A549 (cell line): ENCODE measurements at regions not wholly inside any gene's neighbourhood (a gene's known extent, or its start where the extent isn't known, plus 50 kb on each side); places are given as distances from the start of the nearest gene placed in this dataset.
A peak's percentile ranks its signal among the peaks of the same experiment; 100 is the strongest.

Experiments
- ATAC-seq, 2 experiments: fragments of 200-7000 bp in 1 of 2; fragments of >200 bp in 1 of 2; cut with Nextera tagmentation in 1 of 2; cut with Tn5 transposase in 1 of 2; 3 replicates each; pipeline versions ENCODE4 v1.8.0 to v1.9.1; 2018 to 2020; ENCODE audit warnings: mild to moderate bottlenecking in 1 of 2, moderate library complexity in 1 of 2
- CTCF ChIA-PET: fragments of 300-600 bp; sonication (Branson Sonifier 250); formaldehyde crosslinking; extraction: SDS; loops from one replicate; lab custom pipeline; 2021; ENCODE audit warnings: antibody characterized with exemption, inconsistent platforms; lab: Yijun Ruan, JAX
- POLR2A ChIA-PET: fragments of 350-600 bp; formaldehyde crosslinking; extraction: SDS; loops from one replicate; lab custom pipeline; 2021; ENCODE audit warnings: antibody characterized with exemption, inconsistent platforms; lab: Yijun Ruan, JAX
- DNase-seq, 2 experiments: peaks; one replicate each; pipeline versions ENCODE4 v3.0.0 to v3.0.0-alpha.2; 2011 to 2016; ENCODE audit warnings: low read depth in 1 of 2, low spot score in 1 of 2
- FAIRE-seq: peaks from 2 replicates; lab custom pipeline; 2011; peaks lifted over from hg19 to GRCh38; lab: Jason Lieb, UNC
- H3K27ac ChIP-seq, 2 experiments: fragments of >200 bp; sonication (Bioruptor Twin); formaldehyde crosslinking; 3 replicates each; pipeline ENCODE4 v1.5.1; 2016 to 2017
- H3K4me1 ChIP-seq: fragments of >200 bp; sonication (Bioruptor Twin); formaldehyde crosslinking; 3 replicates; pipeline ENCODE4 v1.6.1; 2016
- H3K4me2 ChIP-seq: fragments of >200 bp; sonication (Bioruptor Twin); formaldehyde crosslinking; 3 replicates; pipeline ENCODE4 v1.6.1; 2016
- H3K4me3 ChIP-seq: fragments of >200 bp; sonication (Bioruptor Twin); formaldehyde crosslinking; 3 replicates; pipeline ENCODE4 v1.5.1; 2016
- H3K9me3 ChIP-seq: fragments of >200 bp; sonication (Bioruptor Twin); formaldehyde crosslinking; 3 replicates; pipeline ENCODE4 v1.6.1; 2016
- BCL3 ChIP-seq: fragments of >200 bp; sonication (Bioruptor Twin); formaldehyde crosslinking; IDR thresholded peaks from 3 replicates; pipeline ENCODE4 v1.6.1; 2016
- CBX2 ChIP-seq: fragments of 200-600 bp; sonication (generic); IDR thresholded peaks from 2 replicates; pipeline ENCODE4 v1.6.1; 2016; ENCODE audit warnings: low read depth, mild to moderate bottlenecking, borderline replicate concordance
- CBX8 ChIP-seq: fragments of 200-600 bp; sonication (generic); IDR thresholded peaks from 2 replicates; pipeline ENCODE4 v1.6.1; 2016
- CEBPB ChIP-seq, 2 experiments: fragments of >200 bp in 1 of 2; sonication (Bioruptor Twin) in 1 of 2; formaldehyde crosslinking in 1 of 2; IDR thresholded peaks; 2 replicates each; pipeline ENCODE4 v1.6.1; 2012 to 2016
- EHF ChIP-seq: fragments of 250-450 bp; sonication (Bioruptor Pico); IDR thresholded peaks from 2 replicates; pipeline ENCODE4 v1.5.0; 2020; ENCODE audit warnings: mild to moderate bottlenecking
- EP300 ChIP-seq, 2 experiments: fragments of >200 bp; sonication (Bioruptor Twin); formaldehyde crosslinking; IDR thresholded peaks; 2 replicates in 1 of 2; 3 replicates in 1 of 2; pipeline ENCODE4 v1.6.1; 2016 to 2017
- ESRRA ChIP-seq: fragments of 150-350 bp; IDR thresholded peaks from 2 replicates; pipeline ENCODE4 v1.6.1; 2014; ENCODE audit warnings: mild to moderate bottlenecking, low read length, borderline replicate concordance
- FOXS1 ChIP-seq: fragments of 250-450 bp; sonication (Bioruptor Pico); IDR thresholded peaks from 2 replicates; pipeline ENCODE4 v1.5.0; 2020; ENCODE audit warnings: mild to moderate bottlenecking, moderate library complexity
- HES2 ChIP-seq: fragments of >200 bp; sonication (Bioruptor Twin); formaldehyde crosslinking; IDR thresholded peaks from 2 replicates; pipeline ENCODE4 v1.6.1; 2016
- HOXB13 ChIP-seq: fragments of 250-450 bp; sonication (Bioruptor Pico); IDR thresholded peaks from 2 replicates; pipeline ENCODE4 v1.5.0; 2020; ENCODE audit warnings: low read depth, mild to moderate bottlenecking, moderate library complexity
- KDM1A ChIP-seq: fragments of 200-600 bp; sonication (generic); IDR thresholded peaks from 2 replicates; pipeline ENCODE4 v1.6.1; 2016; ENCODE audit warnings: low read depth, mild to moderate bottlenecking
- KDM5A ChIP-seq: fragments of 200-600 bp; sonication (generic); IDR thresholded peaks from 2 replicates; pipeline ENCODE4 v1.6.1; 2016; ENCODE audit warnings: antibody characterized with exemption, mild to moderate bottlenecking
- MAFK ChIP-seq: fragments of 450-650 bp; IDR thresholded peaks from 2 replicates; pipeline ENCODE4 v1.6.1; 2014; ENCODE audit not compliant: partially characterized antibody
- MAZ ChIP-seq: fragments of 150-350 bp; IDR thresholded peaks from 2 replicates; pipeline ENCODE4 v1.6.1; 2014; ENCODE audit warnings: antibody characterized with exemption, low read depth, low read length, borderline replicate concordance
- MYC ChIP-seq: IDR thresholded peaks from 2 replicates; pipeline ENCODE4 v1.6.1; 2012; ENCODE audit warnings: mild to moderate bottlenecking, inconsistent platforms, low read length, improper control_type of control experiment, borderline replicate concordance
- NFE2L2 ChIP-seq: fragments of 150-350 bp; conservative IDR thresholded peaks from 2 replicates; pipeline ENCODE4 v1.6.1; 2014; ENCODE audit warnings: low read length
- POLR2A ChIP-seq: IDR thresholded peaks from 2 replicates; pipeline ENCODE4 v1.6.1; 2012; ENCODE audit warnings: mild to moderate bottlenecking, low read length
- POLR2AphosphoS2 ChIP-seq: conservative IDR thresholded peaks from 2 replicates; pipeline ENCODE4 v1.6.1; 2012; ENCODE audit warnings: low read length, improper control_type of control experiment, inconsistent platforms
- RAD21 ChIP-seq, 2 experiments: fragments of >200 bp in 1 of 2; sonication (Bioruptor Twin) in 1 of 2; formaldehyde crosslinking in 1 of 2; IDR thresholded peaks in 1 of 2; conservative IDR thresholded peaks in 1 of 2; 2 replicates in 1 of 2; 3 replicates in 1 of 2; pipeline ENCODE4 v1.6.1; 2012 to 2018; ENCODE audit warnings: inconsistent platforms in 1 of 2
- RFX5 ChIP-seq: fragments of 450-650 bp; IDR thresholded peaks from 2 replicates; pipeline ENCODE4 v1.7.1; 2014; ENCODE audit warnings: antibody characterized with exemption, mild to moderate bottlenecking, moderate library complexity
- SMC3 ChIP-seq: fragments of >200 bp; sonication (Bioruptor Twin); formaldehyde crosslinking; IDR thresholded peaks from 3 replicates; pipeline ENCODE4 v1.6.1; 2018; ENCODE audit warnings: inconsistent platforms
- TP53 ChIP-seq: fragments of 250-450 bp; sonication (Bioruptor Pico); IDR thresholded peaks from 2 replicates; pipeline ENCODE4 v1.5.0; 2021; ENCODE audit warnings: mild to moderate bottlenecking, moderate library complexity
- ZC3H11A ChIP-seq: fragments of 450-650 bp; IDR thresholded peaks from 2 replicates; pipeline ENCODE4 v1.6.1; 2014; ENCODE audit warnings: antibody characterized with exemption, mild to moderate bottlenecking
- ZFP36 ChIP-seq: fragments of 450-650 bp; IDR thresholded peaks from 2 replicates; pipeline ENCODE4 v1.6.1; 2014; ENCODE audit warnings: borderline replicate concordance; ENCODE audit not compliant: partially characterized antibody
- ZNF302 ChIP-seq: fragments of 250-450 bp; sonication (Bioruptor Pico); IDR thresholded peaks from 2 replicates; pipeline ENCODE4 v1.9.0; 2021; ENCODE audit warnings: inconsistent platforms, mild to moderate bottlenecking, moderate library complexity
- ZSCAN20 ChIP-seq: fragments of 250-450 bp; sonication (Bioruptor Pico); IDR thresholded peaks from 2 replicates; pipeline ENCODE4 v1.8.0; 2022; ENCODE audit warnings: mild to moderate bottlenecking, moderate library complexity
- WGBS: methylation state at CpG from one replicate; pipeline ENCODE4 v1.1.6; 2017; ENCODE audit errors: missing lambda C conversion rate; 5-methylcytosine and 5-hydroxymethylcytosine counted together
- TF ChIP-seq, protein P1 (sequence below): IDR thresholded peaks from 2 replicates; pipeline ENCODE4 v1.6.1; 2012
- TF ChIP-seq, protein P2 (sequence below): IDR thresholded peaks from 2 replicates; pipeline ENCODE4 v1.6.1; 2012; ENCODE audit warnings: low read depth, borderline replicate concordance

GRCh38 chr5:56525113-56525512 lies 290.2 kb upstream of the MAP3K1 start:
- Histone ChIP-seq H3K4me3 (no peak overlapping the region), H3K4me2 (peak overlapping the region; percentile 3; the same call in 1 of the 3 replicates), H3K9me3 (no peaks in the 10 kb centered on the region), H3K27ac (peak overlapping the region in 1 of 2 experiments; percentile 37; a peak in 2 of 6 replicates), H3K4me1 (peaks cover 27% of the 10 kb centered on the region)
- POLR2A ChIA-PET = no interaction called here
- FAIRE-seq (peak; percentile 73), DNase-seq (peak in 1 of 2 experiments; percentile 29), ATAC-seq (no peak; a peak in 1 of 6 replicates)
- TF ChIP-seq, protein P1, sequence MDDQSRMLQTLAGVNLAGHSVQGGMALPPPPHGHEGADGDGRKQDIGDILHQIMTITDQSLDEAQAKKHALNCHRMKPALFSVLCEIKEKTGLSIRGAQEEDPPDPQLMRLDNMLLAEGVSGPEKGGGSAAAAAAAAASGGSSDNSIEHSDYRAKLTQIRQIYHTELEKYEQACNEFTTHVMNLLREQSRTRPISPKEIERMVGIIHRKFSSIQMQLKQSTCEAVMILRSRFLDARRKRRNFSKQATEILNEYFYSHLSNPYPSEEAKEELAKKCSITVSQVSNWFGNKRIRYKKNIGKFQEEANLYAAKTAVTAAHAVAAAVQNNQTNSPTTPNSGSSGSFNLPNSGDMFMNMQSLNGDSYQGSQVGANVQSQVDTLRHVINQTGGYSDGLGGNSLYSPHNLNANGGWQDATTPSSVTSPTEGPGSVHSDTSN = no peak
- TF ChIP-seq ESRRA = no peak
- no peak for TF ChIP-seq KDM5A
- TF ChIP-seq ZC3H11A = no peak
- TF ChIP-seq EP300 (IDR thresholded peaks at IDR 0.05) = no peak
- no peak for TF ChIP-seq HOXB13 (CRISPR knock-in tag)
- TF ChIP-seq BCL3 = no peak
- TF ChIP-seq RAD21 (conservative IDR thresholded peaks at IDR 0.05 in 1 of 2, IDR thresholded peaks at IDR 0.05 in 1 of 2) = no peak
- TF ChIP-seq CEBPB (IDR thresholded peaks at IDR 0.05) = no peak
- no peak for TF ChIP-seq EHF (CRISPR knock-in tag)
- TF ChIP-seq ZFP36 = no peak
- TF ChIP-seq MAZ = no peak
- TF ChIP-seq RFX5 = no peak
- CTCF ChIA-PET = no interaction called here
- 56% methylated on average over 3 of the region's 3 CpGs for WGBS

DNA sequence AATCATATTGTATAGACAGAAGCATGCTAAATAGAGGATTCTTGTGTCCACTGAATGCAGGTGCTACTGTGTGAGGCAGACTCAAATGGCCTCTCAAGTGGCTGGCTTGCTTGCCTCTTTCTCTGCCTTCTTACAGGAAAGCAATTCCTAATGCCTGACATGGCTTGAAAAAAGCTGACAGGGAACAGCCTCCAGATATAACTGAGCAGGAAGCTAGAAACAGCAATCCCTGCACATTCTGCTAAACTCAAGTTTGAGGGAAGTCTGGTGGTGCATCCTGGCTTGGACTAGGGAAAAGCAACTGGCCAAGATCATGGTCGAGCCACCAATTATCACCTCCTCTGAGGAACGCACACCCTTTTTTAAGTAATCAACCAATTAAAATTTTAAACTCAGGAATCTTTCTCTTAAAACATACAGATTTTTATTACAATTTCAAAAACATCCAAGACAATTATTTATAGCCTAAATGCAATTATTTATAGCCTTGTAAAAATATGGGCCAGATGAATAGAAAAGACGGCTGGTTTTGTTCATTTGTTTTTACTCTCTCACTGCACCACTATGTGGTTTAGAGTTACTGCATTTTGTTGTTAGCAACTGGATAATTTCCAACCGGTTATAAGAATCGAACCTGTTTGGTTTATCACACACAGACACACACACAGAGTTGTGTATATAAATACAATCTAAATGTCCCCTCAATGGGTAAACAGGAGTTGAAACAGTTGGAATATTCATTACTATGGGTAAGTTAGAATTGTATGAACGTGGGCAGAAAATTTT lies 290.9 kb upstream of the ANKRD55 start:
- ATAC-seq = no peak
- FAIRE-seq = no peak
- DNase-seq = no peak
- POLR2A ChIA-PET = no interaction called here
- Histone ChIP-seq H3K4me2 (no peak overlapping the region), H3K4me1 (peaks cover 27% of the 10 kb centered on the region), H3K9me3 (no peaks in the 10 kb centered on the region)
- TF ChIP-seq FOXS1 (CRISPR knock-in tag) = no peak
- TF ChIP-seq ZSCAN20 (CRISPR knock-in tag) = no peak
- TF ChIP-seq SMC3 = no peak
- TF ChIP-seq, protein P2, sequence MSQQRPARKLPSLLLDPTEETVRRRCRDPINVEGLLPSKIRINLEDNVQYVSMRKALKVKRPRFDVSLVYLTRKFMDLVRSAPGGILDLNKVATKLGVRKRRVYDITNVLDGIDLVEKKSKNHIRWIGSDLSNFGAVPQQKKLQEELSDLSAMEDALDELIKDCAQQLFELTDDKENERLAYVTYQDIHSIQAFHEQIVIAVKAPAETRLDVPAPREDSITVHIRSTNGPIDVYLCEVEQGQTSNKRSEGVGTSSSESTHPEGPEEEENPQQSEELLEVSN = no peak
- no peak for TF ChIP-seq NFE2L2
- no peak for TF ChIP-seq EP300 (IDR thresholded peaks at IDR 0.05)
- no peak for TF ChIP-seq POLR2A
- TF ChIP-seq POLR2AphosphoS2 = no peak
- TF ChIP-seq MAFK = no peak
- no peak for TF ChIP-seq EHF (CRISPR knock-in tag)
- TF ChIP-seq HES2 = no peak
- TF ChIP-seq TP53 (CRISPR knock-in tag) = no peak
- TF ChIP-seq BCL3 = no peak
- TF ChIP-seq CBX2 = no peak
- no peak for TF ChIP-seq KDM1A
- TF ChIP-seq KDM5A = no peak
- no peak for TF ChIP-seq MYC
- no peak for TF ChIP-seq CBX8
- TF ChIP-seq ZNF302 (CRISPR knock-in tag) = no peak
- no peak for TF ChIP-seq MAZ
- TF ChIP-seq, all 56 proteins: peak for 0
- 59% methylated on average over 6 of the region's 6 CpGs for WGBS
- H3K4me3 ChIP-seq = no peak overlapping the region
- CTCF ChIA-PET = no interaction called here
- peak overlapping the region in 1 of 2 experiments; percentile 21; a peak in 2 of 6 replicates for H3K27ac ChIP-seq
